A549 (cell line): ENCODE measurements at regions not wholly inside any gene's neighbourhood (a gene's known extent, or its start where the extent isn't known, plus 50 kb on each side); places are given as distances from the start of the nearest gene placed in this dataset.

Experiments
- ATAC-seq, 2 experiments: fragments of 200-7000 bp in 1 of 2; fragments of >200 bp in 1 of 2; cut with Nextera tagmentation in 1 of 2; cut with Tn5 transposase in 1 of 2; 3 replicates each; pipeline versions ENCODE4 v1.8.0 to v1.9.1; 2018 to 2020; ENCODE audit warnings: mild to moderate bottlenecking in 1 of 2, moderate library complexity in 1 of 2
- CTCF ChIA-PET: fragments of 300-600 bp; sonication (Branson Sonifier 250); formaldehyde crosslinking; extraction: SDS; loops from one replicate; lab custom pipeline; 2021; ENCODE audit warnings: antibody characterized with exemption, inconsistent platforms; lab: Yijun Ruan, JAX
- POLR2A ChIA-PET: fragments of 350-600 bp; formaldehyde crosslinking; extraction: SDS; loops from one replicate; lab custom pipeline; 2021; ENCODE audit warnings: antibody characterized with exemption, inconsistent platforms; lab: Yijun Ruan, JAX
- DNase-seq, 2 experiments: peaks; one replicate each; pipeline versions ENCODE4 v3.0.0 to v3.0.0-alpha.2; 2011 to 2016; ENCODE audit warnings: low read depth in 1 of 2, low spot score in 1 of 2
- FAIRE-seq: peaks from 2 replicates; lab custom pipeline; 2011; peaks lifted over from hg19 to GRCh38; lab: Jason Lieb, UNC
- H3K27ac ChIP-seq, 2 experiments: fragments of >200 bp; sonication (Bioruptor Twin); formaldehyde crosslinking; 3 replicates each; pipeline ENCODE4 v1.5.1; 2016 to 2017
- H3K4me1 ChIP-seq: fragments of >200 bp; sonication (Bioruptor Twin); formaldehyde crosslinking; 3 replicates; pipeline ENCODE4 v1.6.1; 2016
- H3K4me2 ChIP-seq: fragments of >200 bp; sonication (Bioruptor Twin); formaldehyde crosslinking; 3 replicates; pipeline ENCODE4 v1.6.1; 2016
- H3K4me3 ChIP-seq: fragments of >200 bp; sonication (Bioruptor Twin); formaldehyde crosslinking; 3 replicates; pipeline ENCODE4 v1.5.1; 2016
- H3K9me3 ChIP-seq: fragments of >200 bp; sonication (Bioruptor Twin); formaldehyde crosslinking; 3 replicates; pipeline ENCODE4 v1.6.1; 2016
- CEBPB ChIP-seq, 2 experiments: fragments of >200 bp in 1 of 2; sonication (Bioruptor Twin) in 1 of 2; formaldehyde crosslinking in 1 of 2; IDR thresholded peaks; 2 replicates each; pipeline ENCODE4 v1.6.1; 2012 to 2016
- FOXS1 ChIP-seq: fragments of 250-450 bp; sonication (Bioruptor Pico); IDR thresholded peaks from 2 replicates; pipeline ENCODE4 v1.5.0; 2020; ENCODE audit warnings: mild to moderate bottlenecking, moderate library complexity
- GATA3 ChIP-seq: IDR thresholded peaks from 2 replicates; pipeline ENCODE4 v1.6.1; 2012; ENCODE audit warnings: borderline replicate concordance
- HOXB5 ChIP-seq: fragments of 250-450 bp; sonication (Bioruptor Pico); IDR thresholded peaks from 2 replicates; pipeline ENCODE4 v1.5.0; 2020; ENCODE audit warnings: mild to moderate bottlenecking, moderate library complexity
- JUNB ChIP-seq: fragments of >200 bp; sonication (Bioruptor Twin); formaldehyde crosslinking; IDR thresholded peaks from 2 replicates; pipeline ENCODE4 v1.6.1; 2016
- MYC ChIP-seq: IDR thresholded peaks from 2 replicates; pipeline ENCODE4 v1.6.1; 2012; ENCODE audit warnings: mild to moderate bottlenecking, inconsistent platforms, low read length, improper control_type of control experiment, borderline replicate concordance
- NPAS2 ChIP-seq: fragments of 250-450 bp; sonication (Bioruptor Pico); IDR thresholded peaks from 2 replicates; pipeline ENCODE4 v1.8.0; 2022; ENCODE audit warnings: mild to moderate bottlenecking, moderate library complexity, borderline replicate concordance
- RNF2 ChIP-seq: fragments of 200-600 bp; sonication (generic); IDR thresholded peaks from 2 replicates; pipeline ENCODE4 v1.6.1; 2016; ENCODE audit warnings: low read depth, mild to moderate bottlenecking, antibody characterized with exemption, moderate library complexity, borderline replicate concordance
- ZC3H11A ChIP-seq: fragments of 450-650 bp; IDR thresholded peaks from 2 replicates; pipeline ENCODE4 v1.6.1; 2014; ENCODE audit warnings: antibody characterized with exemption, mild to moderate bottlenecking
- WGBS: methylation state at CpG from one replicate; pipeline ENCODE4 v1.1.6; 2017; ENCODE audit errors: missing lambda C conversion rate; 5-methylcytosine and 5-hydroxymethylcytosine counted together
- TF ChIP-seq, protein P1 (sequence below): fragments of >200 bp; sonication (Bioruptor Twin); formaldehyde crosslinking; IDR thresholded peaks from 3 replicates; pipeline ENCODE4 v1.5.1; 2016
- TF ChIP-seq, protein P2 (sequence below): fragments of 450-650 bp; IDR thresholded peaks from 2 replicates; pipeline ENCODE4 v1.6.1; 2014; ENCODE audit warnings: antibody characterized with exemption
- TF ChIP-seq, protein P3 (sequence below): fragments of >200 bp; sonication (Bioruptor Twin); formaldehyde crosslinking; IDR thresholded peaks from 3 replicates; pipeline ENCODE4 v1.6.1; 2016
- TF ChIP-seq, protein P4 (sequence below): IDR thresholded peaks from 2 replicates; pipeline ENCODE4 v1.6.1; 2012; ENCODE audit warnings: low read depth, borderline replicate concordance
- TF ChIP-seq, protein P5 (sequence below): fragments of >200 bp; sonication (Bioruptor Twin); formaldehyde crosslinking; IDR thresholded peaks from 2 replicates; pipeline ENCODE4 v1.6.1; 2016

DNA sequence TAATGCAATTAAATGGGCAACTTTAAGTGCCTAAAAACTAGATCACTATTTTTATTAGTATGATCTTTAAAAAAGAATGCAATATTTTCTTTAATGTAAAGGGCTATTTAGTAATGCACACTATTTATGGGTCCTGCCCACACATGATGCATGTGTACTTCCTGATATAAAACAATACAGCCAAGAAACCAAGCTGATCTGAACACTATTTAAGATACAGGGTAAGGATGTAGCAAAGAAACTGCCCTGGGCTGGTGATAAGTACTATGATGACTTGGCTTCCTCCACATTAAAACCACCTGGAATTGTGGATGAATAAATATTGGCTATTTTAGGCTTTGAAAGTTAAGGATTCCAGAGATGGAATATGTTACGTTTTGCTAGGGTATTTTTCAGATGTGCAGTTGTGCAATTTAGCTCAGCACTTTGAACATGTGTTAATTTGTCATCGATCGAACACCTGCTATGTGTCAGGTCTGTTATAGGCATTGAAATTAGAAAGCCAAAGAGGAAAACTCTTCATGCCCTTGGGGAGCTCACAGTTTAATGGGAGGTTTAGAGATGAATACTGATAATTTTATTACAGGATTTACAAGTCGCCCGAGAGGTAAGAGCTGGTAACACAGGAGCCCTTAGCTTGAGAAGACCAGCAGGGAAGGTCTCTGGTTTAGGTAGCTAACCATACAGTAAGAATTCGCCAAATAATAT is 276.7 kb downstream of the PLK2 start:
- Histone ChIP-seq H3K4me1 (peaks cover 69% of the 10 kb centered on the region), H3K4me2 (peak overlapping the region; percentile 9; the same call in 2 of the 3 replicates), H3K27ac (peak overlapping the region; percentile 85 to 91), H3K9me3 (no peaks in the 10 kb centered on the region), H3K4me3 (no peak overlapping the region)
- TF ChIP-seq FOXS1 (CRISPR knock-in tag) = no peak
- TF ChIP-seq, protein P1, sequence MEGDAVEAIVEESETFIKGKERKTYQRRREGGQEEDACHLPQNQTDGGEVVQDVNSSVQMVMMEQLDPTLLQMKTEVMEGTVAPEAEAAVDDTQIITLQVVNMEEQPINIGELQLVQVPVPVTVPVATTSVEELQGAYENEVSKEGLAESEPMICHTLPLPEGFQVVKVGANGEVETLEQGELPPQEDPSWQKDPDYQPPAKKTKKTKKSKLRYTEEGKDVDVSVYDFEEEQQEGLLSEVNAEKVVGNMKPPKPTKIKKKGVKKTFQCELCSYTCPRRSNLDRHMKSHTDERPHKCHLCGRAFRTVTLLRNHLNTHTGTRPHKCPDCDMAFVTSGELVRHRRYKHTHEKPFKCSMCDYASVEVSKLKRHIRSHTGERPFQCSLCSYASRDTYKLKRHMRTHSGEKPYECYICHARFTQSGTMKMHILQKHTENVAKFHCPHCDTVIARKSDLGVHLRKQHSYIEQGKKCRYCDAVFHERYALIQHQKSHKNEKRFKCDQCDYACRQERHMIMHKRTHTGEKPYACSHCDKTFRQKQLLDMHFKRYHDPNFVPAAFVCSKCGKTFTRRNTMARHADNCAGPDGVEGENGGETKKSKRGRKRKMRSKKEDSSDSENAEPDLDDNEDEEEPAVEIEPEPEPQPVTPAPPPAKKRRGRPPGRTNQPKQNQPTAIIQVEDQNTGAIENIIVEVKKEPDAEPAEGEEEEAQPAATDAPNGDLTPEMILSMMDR = no peak
- TF ChIP-seq, protein P2, sequence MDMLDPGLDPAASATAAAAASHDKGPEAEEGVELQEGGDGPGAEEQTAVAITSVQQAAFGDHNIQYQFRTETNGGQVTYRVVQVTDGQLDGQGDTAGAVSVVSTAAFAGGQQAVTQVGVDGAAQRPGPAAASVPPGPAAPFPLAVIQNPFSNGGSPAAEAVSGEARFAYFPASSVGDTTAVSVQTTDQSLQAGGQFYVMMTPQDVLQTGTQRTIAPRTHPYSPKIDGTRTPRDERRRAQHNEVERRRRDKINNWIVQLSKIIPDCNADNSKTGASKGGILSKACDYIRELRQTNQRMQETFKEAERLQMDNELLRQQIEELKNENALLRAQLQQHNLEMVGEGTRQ = no peak
- TF ChIP-seq, protein P3, sequence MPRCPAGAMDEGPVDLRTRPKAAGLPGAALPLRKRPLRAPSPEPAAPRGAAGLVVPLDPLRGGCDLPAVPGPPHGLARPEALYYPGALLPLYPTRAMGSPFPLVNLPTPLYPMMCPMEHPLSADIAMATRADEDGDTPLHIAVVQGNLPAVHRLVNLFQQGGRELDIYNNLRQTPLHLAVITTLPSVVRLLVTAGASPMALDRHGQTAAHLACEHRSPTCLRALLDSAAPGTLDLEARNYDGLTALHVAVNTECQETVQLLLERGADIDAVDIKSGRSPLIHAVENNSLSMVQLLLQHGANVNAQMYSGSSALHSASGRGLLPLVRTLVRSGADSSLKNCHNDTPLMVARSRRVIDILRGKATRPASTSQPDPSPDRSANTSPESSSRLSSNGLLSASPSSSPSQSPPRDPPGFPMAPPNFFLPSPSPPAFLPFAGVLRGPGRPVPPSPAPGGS = no peak
- TF ChIP-seq MYC = no peak
- no peak for TF ChIP-seq ZC3H11A
- TF ChIP-seq NPAS2 (CRISPR knock-in tag) = no peak
- no peak for TF ChIP-seq RNF2
- TF ChIP-seq JUNB = no peak
- TF ChIP-seq HOXB5 (CRISPR knock-in tag) = no peak
- ATAC-seq (no peak), FAIRE-seq (no peak), DNase-seq (no peak)
- WGBS = 83% methylated on average over 6 of the region's 6 CpGs
- ChIA-PET CTCF (interaction anchor here (1.1 to 4.0 kb wide), 6 partner anchors 16 to 684 kb away, joined by 3 to 17 read pairs (median 5); no protein-coding TSS in a partner anchor), POLR2A (interaction anchor here (0.9 kb wide), 1 partner anchor 276 kb away, joined by 3 read pairs; the partner anchor contains the start of gene PLK2)

DNA sequence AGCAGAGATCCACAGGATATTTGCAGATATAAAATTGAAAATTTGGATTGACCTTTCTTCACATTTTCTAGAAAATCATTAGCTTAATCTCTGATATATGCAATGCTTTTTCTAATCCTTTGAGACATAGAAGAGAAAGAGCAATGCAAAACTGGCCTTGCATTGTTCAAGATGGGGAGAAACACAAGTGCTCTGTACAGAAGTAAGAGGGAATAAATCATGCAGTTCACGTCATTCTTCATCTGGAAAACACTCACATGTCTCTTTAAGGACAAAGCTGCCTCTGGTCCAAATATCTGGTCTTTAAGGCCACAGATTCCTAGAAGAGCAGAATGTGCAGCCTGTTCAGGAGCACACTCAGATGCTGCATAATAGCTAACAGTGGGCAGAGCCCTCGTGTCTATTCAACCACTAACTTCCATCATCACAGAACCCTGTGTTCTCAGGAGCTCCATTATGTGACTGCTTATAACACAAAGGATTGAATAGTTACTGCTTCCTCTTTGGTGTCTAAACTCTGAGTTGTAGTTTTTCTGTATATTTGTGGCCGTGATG is 277.5 kb downstream of the PLK2 start:
- POLR2A ChIA-PET = no interaction called here
- H3K9me3 ChIP-seq = no peaks in the 10 kb centered on the region
- 70% methylated on average over 3 of the region's 3 CpGs for WGBS
- H3K4me1 ChIP-seq = peaks cover 62% of the 10 kb centered on the region
- no peak overlapping the region for H3K4me3 ChIP-seq
- peak overlapping the region; percentile 85 to 91 for H3K27ac ChIP-seq
- CTCF ChIA-PET = interaction anchor here (0.7 to 4.0 kb wide), 6 partner anchors 52 to 683 kb away, joined by 3 to 17 read pairs (median 4); no protein-coding TSS in a partner anchor
- peak overlapping the region; percentile 43 for H3K4me2 ChIP-seq
- no peak for DNase-seq
- peak in 1 of 2 experiments; percentile 54; a peak in 3 of 6 replicates for ATAC-seq
- TF ChIP-seq, protein P4, sequence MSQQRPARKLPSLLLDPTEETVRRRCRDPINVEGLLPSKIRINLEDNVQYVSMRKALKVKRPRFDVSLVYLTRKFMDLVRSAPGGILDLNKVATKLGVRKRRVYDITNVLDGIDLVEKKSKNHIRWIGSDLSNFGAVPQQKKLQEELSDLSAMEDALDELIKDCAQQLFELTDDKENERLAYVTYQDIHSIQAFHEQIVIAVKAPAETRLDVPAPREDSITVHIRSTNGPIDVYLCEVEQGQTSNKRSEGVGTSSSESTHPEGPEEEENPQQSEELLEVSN = no peak
- peak; percentile 13 for FAIRE-seq

DNA sequence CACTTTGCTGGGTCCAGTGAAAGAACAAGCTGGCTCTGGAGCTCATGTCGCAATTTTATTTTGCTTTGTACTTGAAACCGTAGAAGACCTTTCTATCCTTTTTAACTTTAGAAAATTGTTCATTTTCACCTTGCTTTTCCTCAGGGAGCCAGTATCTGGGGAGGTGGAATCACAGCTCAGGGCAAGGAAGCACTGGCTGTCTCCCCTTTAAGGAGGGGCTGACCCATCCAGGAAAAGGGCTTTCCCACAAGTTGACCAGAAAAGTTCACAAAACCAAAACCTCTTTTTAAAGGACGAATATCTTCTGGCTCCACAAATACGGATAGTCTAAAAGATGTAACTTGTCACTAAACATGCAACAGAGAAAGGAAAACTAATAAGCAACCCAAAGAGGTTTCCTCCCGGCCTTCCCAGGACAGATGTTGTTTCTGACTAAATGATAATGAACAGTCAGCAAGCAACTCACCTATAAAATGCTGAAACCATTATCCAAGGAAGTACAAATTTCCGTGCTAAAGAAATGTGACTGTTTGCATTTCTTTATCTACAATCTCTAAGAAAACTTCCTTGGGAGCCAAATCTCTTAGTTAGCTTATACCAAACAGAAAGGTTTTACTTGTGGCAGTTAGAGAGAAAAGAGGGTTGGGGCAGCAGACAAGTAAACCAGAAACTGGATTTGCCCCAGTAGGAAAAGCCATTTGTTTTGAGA is 278.2 kb downstream of the PLK2 start:
- peak overlapping the region; percentile 43 for H3K4me2 ChIP-seq
- DNase-seq = no peak
- peak; percentile 68 for FAIRE-seq
- ChIA-PET POLR2A (no interaction called here), CTCF (interaction anchor here (0.7 to 4.0 kb wide), 5 partner anchors 279 to 882 kb away, joined by 3 to 17 read pairs (median 3); no protein-coding TSS in a partner anchor)
- no peak for TF ChIP-seq FOXS1 (CRISPR knock-in tag)
- TF ChIP-seq GATA3 = 0 out of 2 replicates have a peak, but pooled peaks have one; percentile 49
- TF ChIP-seq CEBPB (IDR thresholded peaks at IDR 0.05) = peak; percentile 18 to 35; a peak in 1 of 4 replicates
- TF ChIP-seq, protein P5, sequence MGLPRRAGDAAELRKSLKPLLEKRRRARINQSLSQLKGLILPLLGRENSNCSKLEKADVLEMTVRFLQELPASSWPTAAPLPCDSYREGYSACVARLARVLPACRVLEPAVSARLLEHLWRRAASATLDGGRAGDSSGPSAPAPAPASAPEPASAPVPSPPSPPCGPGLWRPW = no peak
- H3K27ac ChIP-seq = peak overlapping the region; percentile 85 to 91
- no peak overlapping the region for H3K4me3 ChIP-seq
- no peaks in the 10 kb centered on the region for H3K9me3 ChIP-seq
- ATAC-seq = peak in 1 of 2 experiments; percentile 30; a peak in 1 of 6 replicates
- WGBS = 50% methylated on average over 6 of the region's 6 CpGs
- H3K4me1 ChIP-seq = peaks cover 55% of the 10 kb centered on the region
